HL-60/S4 treated with retinoic acid at 250 ng/mL for 4 days and 3 days (cell line): ENCODE measurements at regions not wholly inside any gene's neighbourhood (a gene's known extent, or its start where the extent isn't known, plus 50 kb on each side); places are given as distances from the start of the nearest gene placed in this dataset.
"Not testable (repeated sequence)": the region's sequence is repeated elsewhere in the genome, so short reads cannot be mapped to it uniquely, and the experiment has no call there.

Experiments
- in situ Hi-C: fragments of 300-500 bp; cut with MboI; formaldehyde crosslinking; loops from 2 replicates; pipeline ENCODE4 v1.7.0; 2022; ENCODE audit warnings: low sequenced_read_pairs

DNA sequence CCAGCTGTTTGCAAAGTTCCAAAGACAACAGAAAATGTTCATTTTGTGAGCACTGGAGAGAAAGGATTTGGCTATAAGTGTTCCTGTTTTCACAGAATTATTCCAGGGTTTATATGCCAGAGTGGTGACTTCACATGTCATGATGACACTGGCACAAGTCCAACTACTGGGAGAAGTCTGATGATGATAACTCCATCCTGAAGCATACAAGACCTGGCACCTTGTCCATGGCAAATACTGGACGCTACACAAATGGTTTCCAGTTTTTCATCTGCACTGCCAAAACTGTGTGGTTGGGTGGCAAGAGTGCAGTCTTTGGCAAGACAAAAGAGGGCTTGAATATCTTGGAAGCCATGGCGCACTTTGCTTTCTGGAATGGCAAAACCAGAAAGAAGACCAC lies 385.0 kb downstream of the CDH11 start:
- in situ Hi-C loops: no loop called here

DNA sequence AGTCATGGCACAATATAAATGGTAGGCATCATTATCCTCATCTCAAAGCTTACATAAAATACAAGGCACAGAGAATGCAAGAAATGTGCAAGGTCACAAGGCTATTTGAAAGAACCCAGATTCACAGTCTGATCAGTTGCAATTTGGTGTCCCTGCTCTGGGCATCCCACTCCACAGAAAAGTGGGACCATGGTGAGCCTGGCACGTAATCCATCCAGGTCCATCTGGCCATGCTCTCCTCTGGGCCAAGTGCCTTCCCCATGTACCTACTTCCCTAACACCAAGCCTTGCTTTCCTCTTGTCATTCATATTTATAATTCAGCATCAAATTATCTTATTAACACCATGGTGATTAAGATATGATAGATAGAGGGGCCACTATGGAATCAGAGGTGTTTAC lies 390.0 kb downstream of the CDH11 start:
- in situ Hi-C loops: no loop called here

DNA sequence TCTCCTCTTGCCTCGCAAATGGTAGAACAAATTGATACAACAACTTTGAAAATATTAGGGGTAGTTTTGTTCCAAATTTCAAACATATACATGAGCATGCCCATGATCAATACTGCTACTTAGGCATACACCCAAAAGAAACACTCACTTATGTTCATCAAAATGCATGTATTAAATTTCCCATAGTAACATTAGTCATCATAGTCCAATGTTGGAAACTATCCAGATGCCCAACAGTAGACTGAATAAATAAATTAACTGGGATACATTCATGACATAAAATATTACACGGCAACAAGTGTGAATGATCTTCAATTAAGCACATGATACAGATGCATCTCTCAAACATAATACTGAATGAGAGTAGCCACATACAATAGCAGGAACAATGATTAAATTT lies 391.6 kb downstream of the CDH11 start:
- in situ Hi-C loops: no loop called here

DNA sequence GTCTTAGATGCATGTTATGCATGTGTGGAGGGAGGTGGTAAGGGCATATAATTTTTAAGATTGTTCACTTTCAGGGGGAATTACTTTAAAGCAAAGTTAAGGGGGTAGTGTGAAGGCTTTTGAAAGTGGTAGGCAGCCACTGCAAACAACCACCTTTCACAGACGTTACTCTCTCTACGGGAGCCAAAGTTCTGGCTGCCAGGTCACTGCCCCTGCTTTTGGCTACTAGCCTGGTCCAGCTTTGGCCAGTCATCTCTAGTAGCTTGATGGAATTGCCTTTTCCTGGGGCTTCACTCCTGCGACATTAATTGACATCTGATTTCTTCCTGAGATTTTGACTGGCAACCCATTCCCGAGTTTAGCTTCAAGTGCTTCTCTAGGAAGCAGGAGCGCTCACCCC lies 397.5 kb downstream of the CDH11 start:
- in situ Hi-C loops: no loop called here

DNA sequence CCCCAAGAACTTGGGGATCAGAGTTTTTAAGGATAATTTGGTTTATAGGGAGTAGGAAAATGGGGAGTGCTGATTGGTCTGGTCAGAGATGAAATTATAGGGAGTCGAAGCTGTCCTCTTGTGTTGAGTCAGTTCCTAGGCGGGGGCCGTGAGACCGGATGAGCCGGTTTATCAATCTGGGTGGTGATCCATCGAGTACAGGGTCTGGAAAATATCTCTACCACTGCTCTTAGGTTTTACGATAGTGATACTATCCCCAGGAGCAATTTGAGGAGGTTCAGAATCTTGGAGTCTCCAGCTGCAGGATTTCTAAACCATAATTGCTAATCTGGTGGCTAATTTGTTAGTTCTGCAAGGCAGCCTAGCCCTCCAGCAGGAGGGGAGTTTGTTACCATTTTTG lies 403.4 kb downstream of the CDH11 start:
- in situ Hi-C loops: no loop called here

DNA sequence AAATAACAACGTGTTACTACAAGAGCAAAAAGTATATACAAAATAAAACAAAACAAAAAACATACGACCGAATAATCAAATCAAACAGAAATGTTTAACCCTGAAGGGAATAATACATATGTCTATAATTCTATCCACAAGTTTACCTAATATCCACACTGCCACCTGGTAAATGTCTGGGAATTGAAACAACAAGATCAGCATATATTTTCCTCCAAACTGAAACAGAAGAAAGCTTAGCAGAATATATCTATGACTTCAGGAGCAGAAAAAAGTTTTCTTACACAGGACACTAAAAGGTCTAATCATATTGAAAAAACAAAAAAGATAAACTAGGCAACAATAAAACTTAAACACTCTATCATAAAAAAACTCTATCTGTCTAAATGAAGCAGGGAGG lies 404.0 kb downstream of the CDH11 start:
- in situ Hi-C loops: no loop called here

DNA sequence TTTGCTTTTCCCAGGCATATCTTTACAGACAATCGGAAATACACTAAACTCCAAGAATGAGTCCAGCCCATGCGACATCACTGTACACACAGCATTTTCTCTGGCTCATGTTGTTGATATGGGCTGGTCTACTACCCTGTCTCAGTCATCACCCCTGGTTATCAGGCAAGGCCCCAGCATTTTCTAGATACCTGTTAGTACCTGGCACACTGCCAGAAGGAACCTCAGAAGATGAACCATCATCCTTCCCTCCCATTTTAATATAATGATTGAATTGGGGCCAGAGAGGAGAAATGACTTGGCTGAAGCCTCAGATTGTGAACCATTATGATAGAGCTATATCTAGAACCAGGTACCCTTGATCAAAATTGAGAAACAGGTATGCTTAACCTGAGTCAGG lies 406.2 kb downstream of the CDH11 start:
- in situ Hi-C loops: no loop called here

DNA sequence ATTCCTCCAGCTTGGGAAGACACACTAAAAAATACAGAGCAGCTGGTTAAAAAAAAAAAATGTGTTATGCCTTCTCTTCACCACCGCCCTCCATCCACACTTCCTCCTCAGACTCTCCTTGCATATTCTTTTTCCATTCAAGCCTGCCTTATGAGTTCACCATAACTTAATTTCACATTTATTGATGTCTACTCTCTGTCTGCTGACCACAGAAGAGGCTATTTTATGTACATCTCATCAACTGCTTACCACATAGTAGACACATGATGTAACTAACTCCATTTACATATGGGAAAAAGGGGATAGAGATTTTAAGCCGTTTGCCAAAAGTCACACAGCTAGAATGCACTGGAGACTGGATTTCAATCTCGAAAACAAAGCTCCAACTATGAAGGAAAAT lies 409.8 kb downstream of the CDH11 start:
- in situ Hi-C loops: no loop called here

DNA sequence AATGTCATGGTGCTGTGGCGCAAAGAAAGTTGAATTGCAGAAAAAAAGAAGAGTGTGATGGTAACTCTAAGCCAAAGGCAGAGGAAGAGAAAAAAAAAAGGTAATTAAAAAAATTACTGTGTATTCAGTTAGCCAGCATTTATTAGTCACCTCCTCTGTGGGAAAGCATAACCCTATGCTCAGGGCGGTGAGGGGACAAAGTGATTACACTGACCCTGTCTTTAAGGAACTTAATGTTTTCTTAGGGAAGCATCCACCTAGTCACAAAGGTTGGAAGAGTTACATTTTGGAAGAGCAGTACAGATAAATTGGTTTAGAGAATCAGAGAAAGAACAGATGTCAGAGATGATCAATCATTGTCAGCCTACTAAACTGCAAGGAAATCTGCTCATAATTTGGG lies 410.3 kb downstream of the CDH11 start:
- in situ Hi-C loops: no loop called here

DNA sequence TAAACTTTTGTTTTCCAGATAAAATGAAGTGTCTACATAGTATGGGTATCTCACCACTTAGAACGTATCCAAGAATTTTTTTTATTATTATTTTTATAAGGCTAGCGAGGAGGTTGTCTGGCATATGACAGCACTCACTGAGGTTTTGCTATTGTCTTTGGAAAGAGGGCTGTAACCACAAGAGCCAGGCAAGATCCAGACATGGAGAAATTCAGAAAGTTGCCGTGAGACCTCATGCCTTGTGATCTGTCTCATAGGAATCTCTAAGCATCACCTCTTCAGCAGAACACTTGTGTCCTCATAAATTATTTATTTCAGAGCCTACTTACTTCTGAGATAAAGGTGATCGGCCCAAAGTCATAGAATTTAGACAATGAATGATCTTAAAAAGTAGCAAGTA lies 410.8 kb downstream of the CDH11 start:
- in situ Hi-C loops: no loop called here

DNA sequence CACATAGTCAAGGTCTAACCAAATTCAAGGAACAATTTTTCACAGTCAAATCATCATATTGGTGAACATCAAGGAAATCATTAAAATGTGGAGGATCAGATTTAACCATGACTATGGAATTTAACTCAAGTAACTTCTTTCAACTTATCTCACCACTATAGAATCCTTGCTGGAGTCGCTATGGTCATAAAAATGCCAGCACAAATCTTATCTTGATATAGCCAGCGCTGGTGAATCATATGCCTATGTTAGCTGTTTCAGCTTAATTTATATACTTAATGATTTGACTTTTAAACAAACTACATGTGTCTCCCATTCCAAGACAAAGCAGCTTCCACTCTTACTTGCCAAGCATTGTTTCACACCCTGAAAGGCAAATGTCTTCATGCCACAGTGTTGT lies 416.4 kb downstream of the CDH11 start:
- in situ Hi-C loops: no loop called here

DNA sequence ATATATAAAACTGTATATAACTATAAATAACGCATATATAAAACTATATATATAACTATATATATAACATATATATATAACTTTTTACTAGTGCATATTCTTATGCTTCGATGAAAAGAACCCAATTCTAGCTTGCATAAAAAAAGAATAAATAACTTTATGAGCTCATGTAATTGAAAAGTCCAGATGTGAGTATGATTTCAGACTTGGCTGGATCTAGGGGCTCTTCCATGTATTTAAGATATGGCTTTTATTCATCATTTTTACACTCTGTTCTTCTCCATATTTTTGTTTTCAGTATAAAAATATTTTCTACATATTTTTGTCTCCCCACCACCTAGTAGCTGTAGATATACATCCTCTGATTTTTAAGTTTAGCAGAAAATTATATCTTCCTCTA lies 417.5 kb downstream of the CDH11 start:
- in situ Hi-C loops: no loop called here

DNA sequence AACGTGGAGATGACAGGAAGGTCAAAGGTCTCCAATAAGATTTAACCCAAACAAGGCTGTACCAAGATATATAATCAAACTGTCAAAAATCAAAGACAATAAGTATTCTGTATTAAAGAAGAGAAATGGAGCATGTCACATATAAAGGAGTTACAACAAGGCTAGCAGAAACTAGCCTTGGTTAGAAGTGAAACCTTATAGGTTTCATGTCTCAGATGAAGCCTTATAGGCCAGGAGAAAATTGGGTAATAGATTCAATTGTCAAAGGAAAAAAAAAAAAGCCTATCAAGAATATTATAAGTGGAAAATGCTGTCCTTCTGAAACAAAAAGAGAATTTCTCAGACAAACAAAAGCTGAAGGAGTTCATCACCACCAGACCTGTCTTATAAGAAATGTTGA lies 419.4 kb downstream of the CDH11 start:
- in situ Hi-C loops: no loop called here

DNA sequence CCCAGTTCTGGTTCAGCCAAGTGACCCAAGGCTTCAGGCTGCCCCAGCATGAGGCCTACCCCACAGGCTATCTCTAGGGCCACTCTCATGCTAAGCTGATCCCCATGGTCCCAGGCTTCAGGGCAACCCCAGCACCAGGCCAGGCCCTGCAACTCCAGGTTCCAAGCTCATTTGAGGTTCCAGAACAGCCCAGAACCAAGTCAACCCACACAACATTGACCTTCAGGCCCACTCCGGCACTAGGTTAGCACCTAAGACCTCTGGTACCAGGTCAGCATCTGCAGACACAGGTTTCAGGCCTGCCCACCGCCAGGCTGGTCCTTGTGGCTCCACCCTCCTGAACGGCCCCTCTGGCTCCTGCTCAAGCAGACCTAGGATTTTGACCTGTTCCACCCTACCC lies 421.2 kb downstream of the CDH11 start:
- in situ Hi-C loops: no loop called here

DNA sequence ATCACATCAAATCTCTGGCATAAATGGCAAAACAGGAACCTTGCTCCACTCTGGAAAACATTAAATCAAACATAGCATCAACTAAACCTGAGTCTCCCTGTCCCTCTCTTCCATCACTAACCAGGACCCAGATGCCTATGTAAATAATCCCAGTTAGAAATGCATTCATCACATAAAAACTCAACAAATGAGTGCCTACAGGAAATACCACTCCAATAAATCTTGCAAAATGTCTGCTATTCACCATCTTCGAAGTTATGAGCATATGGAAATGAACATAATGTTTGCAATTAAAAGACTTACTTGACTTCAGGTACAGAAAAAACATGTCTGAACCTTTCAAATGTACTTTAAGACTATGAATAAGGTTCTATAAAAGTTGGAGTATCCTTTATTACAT lies 425.0 kb downstream of the CDH11 start:
- in situ Hi-C loops: no loop called here

DNA sequence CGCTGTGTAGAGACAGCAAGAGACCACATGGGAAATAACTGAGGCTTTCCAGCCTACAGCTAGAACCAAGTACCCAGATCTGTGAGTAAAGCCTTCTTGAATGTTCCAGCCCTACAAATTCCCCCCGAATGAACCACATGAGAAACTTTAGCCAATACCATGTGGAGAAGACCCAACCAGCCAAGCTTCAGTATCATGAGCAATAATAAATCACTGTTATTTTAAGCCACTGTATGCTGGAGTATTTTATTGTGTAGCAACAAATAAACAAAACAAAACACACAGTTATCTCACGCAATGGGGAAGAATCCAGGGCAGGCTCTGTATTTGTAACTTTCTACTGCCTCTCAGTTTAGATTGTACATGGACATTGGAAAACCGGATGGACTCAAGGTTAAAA lies 426.2 kb downstream of the CDH11 start:
- in situ Hi-C loops: no loop called here

DNA sequence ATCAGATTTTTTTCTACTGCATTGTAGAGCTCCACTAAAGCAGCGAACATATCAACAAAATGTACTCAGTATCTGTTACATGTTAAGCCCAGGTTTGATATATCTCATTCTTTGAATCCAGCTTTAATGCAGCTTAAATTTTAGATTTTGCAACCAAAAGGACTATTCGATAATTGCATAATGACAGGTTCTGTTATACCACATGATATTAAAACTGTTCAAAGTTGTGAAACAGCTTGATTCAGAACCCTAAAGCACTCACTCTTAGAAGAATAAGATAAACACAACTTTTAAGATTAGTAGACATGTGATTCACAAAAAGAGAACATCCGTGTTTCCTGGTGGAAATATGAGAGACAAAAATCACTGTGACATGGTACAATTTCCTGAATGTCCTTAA lies 427.9 kb downstream of the CDH11 start:
- in situ Hi-C loops: no loop called here

DNA sequence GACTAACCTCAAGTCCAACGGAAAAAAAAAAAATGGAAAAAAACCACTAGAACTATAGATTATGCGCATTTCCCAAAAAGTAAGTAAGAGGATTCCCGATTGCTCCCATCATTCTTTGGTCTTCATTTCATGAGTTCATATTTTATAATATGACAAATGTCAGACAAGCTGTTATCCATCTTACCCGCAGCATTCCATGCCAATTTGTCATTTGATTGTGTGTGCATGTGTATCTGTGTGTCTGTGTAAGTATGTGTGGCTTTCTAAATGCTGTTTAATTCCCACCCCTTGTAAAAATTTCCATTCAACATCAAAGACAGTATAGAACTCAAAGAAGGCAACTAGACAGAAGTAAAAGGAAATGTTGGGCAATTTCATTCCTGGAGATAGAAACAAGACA lies 434.1 kb downstream of the CDH11 start:
- in situ Hi-C loops: no loop called here

DNA sequence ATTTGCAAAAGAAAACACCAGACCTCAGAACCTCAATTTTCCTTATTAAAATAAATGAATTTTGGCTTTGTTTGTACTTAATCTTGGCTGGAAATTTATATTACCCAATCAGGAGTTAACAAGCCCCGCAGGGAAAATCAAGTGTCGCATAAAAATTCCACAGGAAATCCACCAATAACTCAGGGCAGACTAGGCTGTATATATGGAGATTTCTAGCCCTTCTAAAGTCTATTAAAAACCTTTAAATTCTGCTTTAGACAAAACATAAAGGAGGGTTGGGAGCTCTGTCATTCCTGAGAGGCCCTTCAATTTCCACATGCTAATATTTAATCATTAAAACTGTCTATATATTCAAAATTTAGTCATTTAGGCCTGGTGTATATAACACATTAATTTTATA lies 434.7 kb downstream of the CDH11 start:
- in situ Hi-C loops: no loop called here

DNA sequence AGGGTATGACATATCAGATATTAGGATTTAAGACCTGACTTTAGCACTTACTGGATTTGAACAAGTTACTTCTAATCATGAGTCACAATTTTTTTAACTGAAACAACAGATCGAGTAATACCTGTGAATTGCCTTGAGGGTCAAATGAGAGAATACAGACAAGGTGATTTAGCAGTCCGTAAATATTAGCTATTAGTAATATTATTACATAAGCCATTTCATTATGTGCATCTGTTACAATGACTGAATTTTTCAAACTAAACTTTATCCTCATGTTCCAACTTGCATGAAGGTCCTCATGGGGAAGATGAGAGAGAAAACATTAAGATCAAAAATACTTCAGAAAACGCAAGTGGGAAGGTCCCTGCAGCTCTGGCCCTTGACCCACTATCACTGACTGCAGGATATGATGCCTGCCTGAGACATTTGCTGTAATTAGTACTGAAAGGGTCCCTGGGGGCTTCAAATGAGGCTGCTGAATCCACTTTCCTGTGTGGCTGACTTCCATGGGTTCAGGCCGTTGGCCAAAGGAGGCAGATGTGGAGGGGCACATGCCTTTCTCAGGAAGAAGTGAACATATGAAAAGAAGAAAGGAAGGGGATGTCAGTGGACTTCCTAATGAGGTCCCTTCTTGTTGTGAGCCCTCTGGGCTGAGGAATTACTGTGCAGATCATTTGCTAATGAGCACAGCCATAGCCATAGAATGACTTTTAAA lies 441.7 kb downstream of the CDH11 start:
- in situ Hi-C loops: no loop called here

DNA sequence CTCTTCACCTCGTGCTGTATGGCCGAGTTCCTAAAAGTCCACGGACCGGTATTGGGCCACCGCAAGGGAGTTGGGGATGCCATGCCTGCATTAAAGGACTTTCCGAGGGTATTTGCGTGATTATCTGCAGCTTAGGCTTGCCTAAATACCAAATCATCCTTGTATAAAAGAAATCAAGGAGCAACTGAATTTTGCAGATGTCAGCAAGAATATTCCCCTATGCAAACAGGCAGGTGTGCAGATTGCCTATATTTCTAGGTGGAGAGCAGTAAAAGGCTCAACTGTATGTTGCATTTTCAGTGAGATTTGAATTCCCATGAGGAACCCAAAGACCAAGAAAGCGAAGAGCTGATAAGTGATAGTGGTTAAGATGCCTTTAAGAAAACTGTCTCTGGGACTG lies 452.3 kb downstream of the CDH11 start:
- in situ Hi-C loops: no loop called here

DNA sequence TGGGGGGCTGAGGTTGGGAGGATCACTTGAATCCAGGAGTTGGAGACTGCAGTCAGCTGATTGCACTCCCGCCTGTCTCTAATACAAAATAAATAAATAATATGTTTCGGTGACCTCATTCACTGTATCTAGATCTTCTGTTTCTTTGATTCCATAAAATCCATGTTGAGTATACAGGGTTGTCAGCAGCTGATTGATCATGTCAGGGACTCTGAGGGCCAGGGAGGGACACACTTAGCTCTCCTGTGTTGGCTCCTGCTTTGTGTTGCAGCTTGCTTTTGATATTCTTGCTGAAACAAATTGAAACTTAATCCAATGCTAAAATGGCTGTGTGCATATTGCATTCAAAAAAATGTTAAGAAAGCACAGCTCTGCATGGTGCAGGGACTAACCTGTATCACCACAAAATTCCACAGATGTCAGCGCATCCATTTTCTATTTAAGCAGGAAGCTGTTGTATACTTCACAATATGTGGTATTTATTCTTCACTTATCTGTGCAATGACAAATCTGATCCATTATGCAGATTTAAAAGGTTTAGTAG lies 454.5 kb downstream of the CDH11 start:
- in situ Hi-C loops: no loop called here

DNA sequence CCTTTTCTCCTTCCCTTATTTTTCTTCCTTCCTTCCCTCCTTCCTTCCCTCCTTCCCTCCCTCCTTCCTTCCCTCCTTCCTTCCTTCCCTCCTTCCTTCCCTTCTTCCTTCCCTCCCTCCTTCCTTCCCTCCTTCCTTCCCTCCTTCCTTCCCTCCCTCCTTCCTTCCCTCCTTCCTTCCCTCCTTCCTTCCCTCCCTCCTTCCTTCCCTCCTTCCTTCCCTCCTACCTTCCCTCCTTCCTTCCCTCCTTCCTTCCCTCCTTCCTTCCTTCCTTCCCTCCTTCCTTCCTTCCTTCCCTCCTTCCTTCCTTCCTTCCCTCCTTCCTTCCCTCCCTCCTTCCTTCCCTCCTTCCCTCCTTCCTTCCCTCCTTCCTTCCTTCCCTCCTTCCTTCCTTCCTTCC lies 459.6 kb downstream of the CDH11 start:
- in situ Hi-C loops: not testable (repeated sequence)
